GM19238 (cell line): ENCODE measurements at regions not wholly inside any gene's neighbourhood (a gene's known extent, or its start where the extent isn't known, plus 50 kb on each side); places are given as distances from the start of the nearest gene placed in this dataset.

Experiments used
- DNase-seq: peaks from one replicate; pipeline ENCODE4 v3.0.0; 2011; ENCODE audit warnings: low spot score; ENCODE audit not compliant: insufficient read length

GRCh38 chr2:173762864-173763263, 202.3 kb downstream of the SP3 start:
- DNase-seq = no peak

DNA sequence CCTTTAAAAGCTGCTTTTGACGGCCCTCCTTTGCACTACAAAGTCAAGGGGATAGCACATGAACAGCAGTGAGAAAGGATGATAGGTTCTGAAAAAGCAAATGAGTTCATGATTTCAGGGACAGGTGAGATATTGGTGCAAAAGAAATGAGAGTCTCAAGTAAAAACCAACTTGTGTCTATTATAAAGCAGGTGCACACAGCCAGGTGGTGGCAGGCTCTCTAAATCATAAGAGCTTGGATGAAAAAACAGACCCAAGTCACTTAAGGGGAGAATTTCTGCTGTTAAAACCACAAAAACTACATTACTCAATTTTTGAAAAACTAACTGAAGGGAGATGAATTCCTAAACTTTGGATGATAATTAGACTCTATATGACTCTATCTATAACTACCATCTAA, 201.5 kb downstream of the SP3 start:
- DNase-seq = no peak

GRCh38 chr2:173764094-173764493, 201.1 kb downstream of the SP3 start:
- no peak for DNase-seq

- no peak for DNase-seq
Observed at GRCh38 chr2:173766537-173767289, 198.5 kb downstream of the SP3 start.

DNA sequence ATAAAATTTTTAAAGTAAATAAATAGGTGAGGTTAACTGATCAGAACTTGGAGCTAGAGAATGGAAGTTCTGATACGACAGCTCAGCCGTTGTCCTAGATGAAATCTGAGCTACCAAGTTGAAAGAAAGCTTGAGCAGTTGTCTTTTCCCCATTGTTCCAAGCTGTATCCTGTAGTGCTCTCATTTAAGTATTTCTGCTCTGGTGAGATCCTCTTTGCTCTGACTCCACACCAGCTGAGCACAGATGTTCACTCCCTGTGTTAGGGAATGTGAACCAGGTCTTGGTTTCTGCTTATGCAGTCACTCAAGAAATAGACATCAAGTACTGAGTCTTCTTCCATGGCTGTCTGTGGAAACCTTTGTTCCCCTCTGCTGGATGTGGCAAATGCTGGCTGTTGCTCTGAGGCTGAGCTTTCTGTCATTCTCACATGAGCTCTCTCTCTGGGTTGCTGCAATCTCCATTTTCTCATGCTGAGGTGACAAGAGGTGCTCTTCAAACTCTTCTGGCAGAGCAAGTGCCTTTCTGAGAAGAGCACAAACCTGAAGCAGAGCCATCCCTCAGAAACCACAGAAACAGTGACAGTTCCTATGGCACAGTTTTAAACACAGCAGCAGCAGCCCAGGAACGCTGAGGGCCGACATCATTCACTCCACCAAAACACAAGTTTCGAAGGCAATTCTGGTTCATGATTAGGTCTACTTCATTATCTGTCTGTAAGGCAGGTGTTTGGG, 194.1 kb downstream of the SP3 start:
- no peak for DNase-seq

DNA sequence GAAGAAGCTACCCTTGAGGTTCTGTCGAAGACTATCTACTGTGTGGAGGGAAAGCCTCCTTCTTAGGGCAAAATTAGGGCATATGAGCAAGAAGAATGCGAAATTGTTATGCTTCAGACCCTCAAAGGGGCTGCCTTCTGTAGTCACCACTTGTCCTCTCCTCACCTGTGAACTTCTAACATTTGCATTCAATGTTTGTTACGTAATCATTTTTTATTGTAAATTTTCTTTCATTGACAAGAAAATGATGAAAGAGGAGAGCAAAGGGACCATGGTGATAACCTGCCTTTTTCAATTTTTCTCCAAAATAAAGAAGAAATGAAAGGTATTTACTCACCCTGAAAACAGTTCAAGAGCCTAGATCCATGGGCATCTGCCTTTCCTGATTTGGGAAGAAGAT, 193.0 kb downstream of the SP3 start:
- DNase-seq = no peak

DNA sequence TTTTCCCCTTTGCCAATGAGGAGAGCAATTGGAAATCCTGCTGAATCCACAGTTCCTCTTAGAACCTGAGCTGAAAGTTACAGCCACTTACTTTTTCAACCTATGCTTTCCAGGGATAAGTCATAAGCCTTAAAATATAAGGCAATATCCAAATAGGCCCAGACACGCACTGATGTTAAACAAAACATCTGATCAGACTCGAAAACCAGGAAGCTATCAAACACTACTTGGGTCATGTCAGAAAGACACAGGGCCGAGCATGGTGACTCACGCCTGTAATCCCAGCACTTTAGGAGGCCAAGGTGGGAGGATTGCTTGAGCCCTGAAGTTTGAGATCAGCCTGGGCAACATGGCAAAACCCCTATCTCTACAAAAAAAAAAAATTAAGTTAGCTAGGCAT, 192.1 kb downstream of the SP3 start:
- no peak for DNase-seq

DNA sequence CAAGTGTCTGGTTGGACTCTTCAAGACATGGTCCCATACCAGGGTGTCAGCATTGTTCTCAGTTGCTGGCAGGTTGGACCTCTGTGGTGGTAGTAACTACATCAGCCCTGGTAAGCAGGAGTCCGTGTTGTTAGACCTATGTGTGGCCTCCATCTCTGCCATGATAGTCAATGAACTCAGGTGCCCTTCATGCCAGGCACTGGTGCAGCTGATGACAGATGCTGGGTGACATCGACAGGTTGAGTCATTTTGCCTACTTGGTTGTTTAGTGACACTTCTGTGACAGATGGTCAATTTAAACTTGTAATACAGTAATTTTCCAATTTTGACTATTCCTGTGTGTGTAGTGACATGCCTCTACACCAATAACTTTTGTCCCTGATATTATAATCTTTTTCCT, 189.7 kb downstream of the SP3 start:
- DNase-seq = no peak

- no peak for DNase-seq
Observed at GRCh38 chr2:173782681-173783080, 182.5 kb downstream of the SP3 start.

DNA sequence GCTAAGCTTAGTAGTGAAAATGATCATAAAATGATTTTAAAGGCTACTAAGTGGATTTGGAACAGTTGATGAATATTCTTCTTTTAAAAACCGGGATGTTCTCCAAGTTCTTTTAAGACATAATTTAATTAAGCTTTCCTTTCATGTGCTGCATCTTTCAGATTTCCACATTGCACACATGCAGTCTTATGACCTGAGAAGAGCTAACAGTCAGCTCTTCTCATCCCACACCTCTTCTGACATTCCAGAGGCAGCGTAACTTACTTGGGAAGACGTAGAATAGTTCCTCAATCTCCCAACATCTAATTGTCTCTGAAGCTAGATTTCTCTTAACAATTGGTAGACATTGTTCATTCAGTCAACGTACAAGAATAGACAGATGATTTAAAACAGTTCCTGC, 181.8 kb downstream of the SP3 start:
- DNase-seq = no peak

DNA sequence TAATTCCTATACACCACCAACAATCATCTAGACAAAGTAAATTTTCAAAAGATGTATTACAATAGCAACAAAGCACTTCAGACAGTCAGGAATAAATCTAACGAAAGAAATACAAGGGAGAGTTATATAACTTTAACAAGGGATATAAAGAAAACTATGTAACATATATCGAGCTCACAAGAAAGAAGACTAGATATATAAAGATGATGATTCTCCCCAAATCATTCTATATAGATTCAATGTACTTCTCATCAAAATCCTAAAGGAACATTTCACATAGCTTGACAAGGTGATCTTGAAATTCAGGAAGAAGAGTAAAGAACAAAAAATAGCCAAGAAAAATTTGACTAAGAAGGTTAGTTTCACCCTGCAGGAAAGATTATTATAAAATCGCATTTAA, 179.4 kb downstream of the SP3 start:
- no peak for DNase-seq

DNA sequence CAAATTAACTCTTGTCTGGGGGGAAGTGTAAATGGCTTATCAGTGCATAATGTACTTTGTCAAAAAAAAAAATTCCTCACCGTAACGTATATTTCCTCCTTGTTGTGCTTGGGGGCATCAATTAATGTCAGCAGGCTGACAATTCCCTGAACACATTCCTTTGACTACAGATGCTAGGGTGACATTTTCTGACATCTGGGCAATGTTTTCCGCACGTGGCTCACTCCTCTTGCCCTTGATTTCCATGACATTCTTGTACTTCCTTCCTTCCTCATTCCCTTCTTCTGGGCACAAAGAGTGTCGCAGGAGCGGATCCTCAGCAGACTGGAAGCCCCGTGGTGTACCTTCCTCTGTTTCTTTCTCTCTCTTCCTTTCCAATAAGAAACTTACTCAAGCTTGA, 173.7 kb downstream of the SP3 start:
- DNase-seq = no peak

DNA sequence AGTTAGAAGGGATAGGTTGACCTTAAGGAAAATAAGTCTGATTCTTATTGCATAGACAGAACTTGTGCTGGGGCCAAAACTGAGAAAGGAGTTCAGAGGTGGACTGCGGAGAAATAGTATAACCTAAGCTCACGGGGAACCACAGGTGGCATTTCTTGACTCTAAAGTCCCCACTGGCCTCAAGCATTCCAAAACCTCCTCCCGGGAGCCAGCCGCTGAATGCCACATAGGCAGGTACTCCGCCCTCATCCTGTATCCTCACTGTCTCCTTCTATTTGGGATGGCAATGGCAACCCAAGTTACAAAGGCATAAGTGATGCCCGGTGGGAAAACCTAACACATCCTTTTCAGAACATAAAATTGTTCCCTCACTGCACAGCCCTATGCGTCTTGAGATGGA, 173.0 kb downstream of the SP3 start:
- no peak for DNase-seq

GRCh38 chr2:173792741-173793140, 172.4 kb downstream of the SP3 start:
- no peak for DNase-seq

DNA sequence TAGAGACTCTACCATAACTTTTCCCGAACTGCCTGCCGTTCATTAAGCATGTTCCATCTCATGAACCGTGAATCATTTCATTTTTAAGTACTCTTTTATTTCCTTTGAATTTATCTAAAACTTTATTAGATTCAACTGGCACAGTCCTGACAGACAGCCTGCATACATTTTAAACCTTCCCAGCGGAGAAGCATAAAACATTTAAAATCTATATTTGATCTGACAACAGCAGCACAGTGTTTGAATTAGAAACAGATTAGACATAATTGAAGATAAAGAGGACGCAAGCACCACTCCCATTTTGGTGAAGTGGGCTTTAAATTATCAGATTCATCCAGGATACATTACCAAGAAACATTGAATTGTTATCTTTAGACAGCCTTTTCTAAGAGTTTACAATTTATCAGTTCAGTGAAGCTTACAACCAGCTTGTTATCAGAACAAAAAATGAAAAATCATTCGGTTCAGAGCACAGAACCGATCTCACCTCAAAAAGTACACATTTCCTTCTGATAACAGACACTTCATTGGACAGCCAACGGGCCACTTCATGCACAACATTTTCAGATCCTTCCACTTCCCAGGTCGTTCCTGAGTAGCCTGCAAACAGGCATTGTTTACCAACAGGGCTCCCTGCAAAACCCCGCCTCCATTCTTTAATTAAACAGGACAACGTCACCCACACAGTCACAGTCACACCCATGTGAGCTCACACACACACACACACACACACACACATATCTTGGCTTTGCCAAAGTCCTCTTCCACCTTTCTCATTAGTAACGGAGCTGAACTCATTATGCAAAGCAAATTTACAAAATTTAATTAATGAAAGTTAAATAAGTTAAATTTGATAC, 171.2 kb downstream of the SP3 start:
- DNase-seq = no peak

DNA sequence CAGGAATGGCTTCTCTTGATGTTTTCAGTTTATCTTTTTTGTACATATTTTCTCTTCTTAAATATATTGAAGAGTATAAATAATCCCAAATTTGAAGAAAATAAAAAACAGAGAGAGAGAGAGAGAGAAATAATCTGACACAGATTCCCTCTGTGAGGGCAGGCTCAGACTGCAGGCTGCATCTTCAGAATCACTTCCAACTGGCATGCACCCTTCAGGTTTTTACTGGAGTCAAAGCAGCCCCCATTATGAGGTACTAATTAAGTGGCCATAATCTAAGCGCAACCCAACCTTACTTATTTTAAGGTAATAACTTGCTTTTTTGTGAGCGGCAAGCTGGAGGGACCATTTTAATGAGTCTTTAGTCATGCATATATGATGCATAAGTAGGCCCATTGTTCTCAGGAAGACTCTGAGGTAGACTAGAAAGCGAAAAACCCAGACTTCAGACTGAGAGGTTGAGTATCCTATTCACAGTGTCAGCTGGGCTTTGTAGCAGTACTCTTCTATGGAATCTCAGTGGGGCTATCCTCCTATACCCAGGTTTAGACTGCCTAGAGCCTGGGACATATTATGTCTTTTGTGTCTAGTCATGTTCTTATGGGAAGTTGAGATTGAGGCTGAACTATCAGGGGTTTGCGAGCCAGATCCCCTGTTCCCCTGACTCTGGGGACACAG, 167.4 kb downstream of the SP3 start:
- no peak for DNase-seq

- no peak for DNase-seq
Observed at GRCh38 chr2:173802518-173802917, 162.7 kb downstream of the SP3 start.

DNA sequence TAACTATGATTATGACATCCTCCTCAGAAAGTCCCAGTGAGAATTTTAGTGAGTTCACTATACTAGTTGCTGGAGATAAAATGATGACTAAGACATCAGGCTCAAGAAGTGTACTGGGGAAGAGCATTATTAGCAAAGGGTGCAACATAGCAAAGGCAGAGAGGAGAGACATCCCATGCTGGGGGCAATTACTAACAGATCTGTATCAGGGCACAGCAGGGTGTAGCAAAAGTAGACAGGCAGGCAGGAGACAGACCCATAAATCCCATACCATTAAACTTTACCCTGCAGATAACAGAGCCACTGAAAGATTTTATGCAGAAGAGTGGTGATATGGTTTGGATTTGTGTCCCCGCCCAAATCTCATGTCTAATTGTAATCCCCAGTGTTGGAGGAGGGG, 161.7 kb downstream of the SP3 start:
- no peak for DNase-seq

DNA sequence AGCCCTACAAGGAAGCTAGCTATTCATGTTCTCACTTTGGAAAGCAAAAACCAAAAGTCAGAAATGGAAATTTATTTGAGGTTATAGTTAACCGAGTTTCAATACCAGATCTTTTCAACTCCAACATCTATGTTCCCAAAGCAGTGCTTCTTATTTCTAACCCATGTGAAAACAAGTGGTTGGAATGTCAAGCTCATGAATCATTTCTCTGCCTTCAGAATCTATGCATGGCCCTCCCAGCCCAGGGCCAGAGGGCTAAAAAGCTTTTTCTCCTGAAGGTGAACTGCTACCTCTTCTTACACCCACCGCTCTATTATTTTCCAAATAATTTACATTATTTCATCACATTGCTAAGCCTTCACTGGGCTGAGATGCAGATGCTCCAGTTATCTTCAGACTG, 158.4 kb downstream of the SP3 start:
- DNase-seq = no peak

DNA sequence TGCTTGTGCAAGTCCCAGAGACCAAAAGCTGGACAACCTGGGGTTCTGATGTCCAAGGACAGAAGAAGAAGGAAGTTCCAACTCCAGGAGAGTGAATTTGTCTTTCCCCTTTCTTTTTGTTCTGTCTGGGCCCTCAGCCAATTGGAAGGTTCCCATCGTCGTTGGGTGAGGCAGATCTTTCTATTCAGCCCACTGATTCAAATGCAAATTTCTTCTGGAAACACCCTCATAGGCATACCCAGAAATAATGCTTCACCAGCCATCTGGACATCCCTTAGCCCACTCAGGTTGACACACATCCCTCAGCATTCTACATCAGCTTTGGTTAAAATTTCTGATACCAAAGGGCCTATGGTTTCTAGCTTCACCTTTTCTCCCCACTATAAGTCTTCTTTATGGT, 156.5 kb downstream of the SP3 start:
- no peak for DNase-seq

- DNase-seq = no peak
Observed at GRCh38 chr2:173812321-173812720, 152.9 kb downstream of the SP3 start.

GRCh38 chr2:173814306-173814705, 150.9 kb downstream of the SP3 start:
- DNase-seq = no peak
